Transverse colon (tissue), 4 donors: ENCODE measurements at regions not wholly inside any gene's neighbourhood (a gene's known extent, or its start where the extent isn't known, plus 50 kb on each side); places are given as distances from the start of the nearest gene placed in this dataset.

Experiments
- DNase-seq: peaks from one replicate; pipeline ENCODE4 v3.0.0-alpha.2; 2019
- H3K27ac ChIP-seq, 4 donors: fragments of 200-600 bp; sonication (generic); 2 replicates each; pipeline ENCODE4 v1.5.1; 2016 to 2018; ENCODE audit warnings: inconsistent platforms in 4 of 4
- H3K27me3 ChIP-seq: fragments of 200-600 bp; sonication (generic); 2 replicates; pipeline ENCODE4 v1.5.1; 2017; ENCODE audit warnings: inconsistent platforms
- H3K36me3 ChIP-seq, 4 donors: fragments of 200-600 bp; sonication (generic); 2 replicates each; pipeline ENCODE4 v1.5.1; 2017 to 2019; ENCODE audit warnings: inconsistent platforms in 4 of 4
- H3K4me1 ChIP-seq, 4 donors: fragments of 200-600 bp; sonication (generic); 2 replicates each; pipeline ENCODE4 v1.5.1; 2017 to 2020; ENCODE audit warnings: inconsistent platforms in 4 of 4
- H3K4me3 ChIP-seq, 4 donors: fragments of 200-600 bp; sonication (generic); 1 replicate in 1 of 4; 2 replicates in 3 of 4; pipeline versions ENCODE4 v1.5.1 to v1.6.1; 2017 to 2019; ENCODE audit warnings: inconsistent platforms in 4 of 4
- H3K9me3 ChIP-seq, 2 donors: fragments of 200-600 bp; sonication (generic); 2 replicates each; pipeline ENCODE4 v1.5.1; 2017 to 2019; ENCODE audit warnings: inconsistent platforms in 2 of 2
- EP300 ChIP-seq: sonication (generic); formaldehyde crosslinking; IDR thresholded peaks from one replicate; pipeline ENCODE4 v1.6.1; 2017; ENCODE audit warnings: antibody characterized with exemption, low read depth
- POLR2A ChIP-seq: fragments of 450-650 bp; IDR thresholded peaks from one replicate; pipeline ENCODE4 v1.6.1; 2016; ENCODE audit warnings: antibody characterized with exemption, mild to moderate bottlenecking, moderate library complexity
- POLR2AphosphoS5 ChIP-seq, 3 donors: sonication (generic); formaldehyde crosslinking; IDR thresholded peaks; one replicate each; pipeline ENCODE4 v1.6.1; 2016; ENCODE audit warnings: antibody characterized with exemption in 3 of 3
- WGBS, 2 donors: methylation state at CpG; one replicate each; pipeline ENCODE4 v1.1.5; 2018; ENCODE audit warnings: low coverage in 1 of 2; 5-methylcytosine and 5-hydroxymethylcytosine counted together
- in situ Hi-C, 4 donors: fragments of 200-750 bp; cut with MboI; loops; one replicate each; pipeline versions ENCODE4 v1.15.0 to v1.15.1; 2017; ENCODE audit warnings: low sequenced_read_pairs in 3 of 4, low pct_ligation_motif_present in 1 of 4, low pct_unique_long_range_greater_than_20kb in 1 of 4
- intact Hi-C: fragments of 100-400 bp; cut with DNase I; formaldehyde crosslinking; loops from one replicate; pipeline ENCODE4 v1.15.1; 2023; ENCODE audit warnings: low total_unique reads
- TF ChIP-seq, protein P1 (sequence below), 5 experiments: fragments of 200-600 bp in 3 of 5; fragments of 450-650 bp in 2 of 5; sonication (generic) in 3 of 5; IDR thresholded peaks; 1 replicate in 2 of 5; 2 replicates in 3 of 5; pipeline ENCODE4 v1.5.1; 2016 to 2017; ENCODE audit warnings: antibody characterized with exemption in 5 of 5, inconsistent platforms in 3 of 5, mild to moderate bottlenecking in 2 of 5, moderate library complexity in 1 of 5

DNA sequence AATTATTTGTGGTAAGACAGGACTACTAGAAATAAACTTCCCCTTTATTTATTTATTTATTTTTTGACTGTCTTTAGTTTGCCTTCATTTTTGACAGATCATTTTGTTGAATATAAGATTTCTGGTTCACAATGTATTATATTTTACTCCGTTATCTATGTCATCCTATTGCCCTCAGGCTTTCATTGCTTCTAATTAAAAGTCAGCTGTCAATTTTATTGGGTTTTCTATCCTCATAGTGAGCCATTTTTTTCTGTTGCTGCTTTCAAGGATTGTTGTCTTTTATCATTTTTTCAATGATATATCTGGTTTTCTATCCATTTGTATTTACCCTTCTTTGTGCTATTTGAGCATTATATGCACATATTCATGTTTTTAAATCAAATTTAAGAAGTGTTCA lies 866.2 kb downstream of the LRRIQ3 start:
- Histone ChIP-seq H3K27ac (no peak overlapping the region), H3K4me1 (no peaks in the 10 kb centered on the region), H3K36me3 (no peaks in the 10 kb centered on the region), H3K4me3 (no peak overlapping the region), H3K27me3 (no peaks in the 10 kb centered on the region), H3K9me3 (peaks cover 0 to 18% of the 10 kb centered on the region in 2 donors)
- no peak for DNase-seq
- WGBS, 2 donors: 86 to 91% methylated on average over 1 of the region's 1 CpG
- in situ Hi-C loops: no loop called here
- intact Hi-C loops: no loop called here
- TF ChIP-seq POLR2A: no peak

DNA sequence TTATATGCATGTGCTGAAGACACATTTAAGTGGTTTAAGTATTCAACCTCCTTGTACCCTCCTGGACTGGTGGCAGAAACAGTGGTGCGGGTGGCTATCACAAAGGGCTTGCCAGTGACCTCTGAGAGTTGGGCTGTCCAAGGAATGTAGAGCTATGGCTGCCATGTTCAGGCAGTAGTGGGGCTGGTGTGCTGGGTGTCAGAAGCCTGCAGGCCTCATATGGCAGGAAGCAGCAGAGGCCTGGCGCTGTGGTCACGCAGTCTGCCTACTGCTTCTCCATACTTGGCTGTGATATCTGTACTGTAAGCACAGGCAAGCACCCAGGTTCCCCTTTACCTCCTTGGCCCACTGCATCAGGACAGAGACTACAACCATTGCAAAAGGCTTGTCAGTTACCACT lies 870.0 kb downstream of the LRRIQ3 start:
- Histone ChIP-seq H3K4me3 (no peak overlapping the region), H3K27ac (no peak overlapping the region), H3K9me3 (peaks cover 0 to 14% of the 10 kb centered on the region in 2 donors), H3K27me3 (no peaks in the 10 kb centered on the region), H3K36me3 (no peaks in the 10 kb centered on the region), H3K4me1 (no peaks in the 10 kb centered on the region)
- TF ChIP-seq POLR2A: no peak
- no peak for TF ChIP-seq POLR2AphosphoS5 (IDR thresholded peaks at IDR 0.05)
- TF ChIP-seq, protein P1, sequence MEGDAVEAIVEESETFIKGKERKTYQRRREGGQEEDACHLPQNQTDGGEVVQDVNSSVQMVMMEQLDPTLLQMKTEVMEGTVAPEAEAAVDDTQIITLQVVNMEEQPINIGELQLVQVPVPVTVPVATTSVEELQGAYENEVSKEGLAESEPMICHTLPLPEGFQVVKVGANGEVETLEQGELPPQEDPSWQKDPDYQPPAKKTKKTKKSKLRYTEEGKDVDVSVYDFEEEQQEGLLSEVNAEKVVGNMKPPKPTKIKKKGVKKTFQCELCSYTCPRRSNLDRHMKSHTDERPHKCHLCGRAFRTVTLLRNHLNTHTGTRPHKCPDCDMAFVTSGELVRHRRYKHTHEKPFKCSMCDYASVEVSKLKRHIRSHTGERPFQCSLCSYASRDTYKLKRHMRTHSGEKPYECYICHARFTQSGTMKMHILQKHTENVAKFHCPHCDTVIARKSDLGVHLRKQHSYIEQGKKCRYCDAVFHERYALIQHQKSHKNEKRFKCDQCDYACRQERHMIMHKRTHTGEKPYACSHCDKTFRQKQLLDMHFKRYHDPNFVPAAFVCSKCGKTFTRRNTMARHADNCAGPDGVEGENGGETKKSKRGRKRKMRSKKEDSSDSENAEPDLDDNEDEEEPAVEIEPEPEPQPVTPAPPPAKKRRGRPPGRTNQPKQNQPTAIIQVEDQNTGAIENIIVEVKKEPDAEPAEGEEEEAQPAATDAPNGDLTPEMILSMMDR (IDR thresholded peaks at IDR 0.05): no peak
- no peak for TF ChIP-seq EP300
- DNase-seq: no peak
- intact Hi-C loops: no loop called here
- 96% methylated on average over 3 of the region's 3 CpGs; no CpG with 5 or more reads in 1 of the 2 donors for WGBS, 2 donors
- in situ Hi-C loops: no loop called here

DNA sequence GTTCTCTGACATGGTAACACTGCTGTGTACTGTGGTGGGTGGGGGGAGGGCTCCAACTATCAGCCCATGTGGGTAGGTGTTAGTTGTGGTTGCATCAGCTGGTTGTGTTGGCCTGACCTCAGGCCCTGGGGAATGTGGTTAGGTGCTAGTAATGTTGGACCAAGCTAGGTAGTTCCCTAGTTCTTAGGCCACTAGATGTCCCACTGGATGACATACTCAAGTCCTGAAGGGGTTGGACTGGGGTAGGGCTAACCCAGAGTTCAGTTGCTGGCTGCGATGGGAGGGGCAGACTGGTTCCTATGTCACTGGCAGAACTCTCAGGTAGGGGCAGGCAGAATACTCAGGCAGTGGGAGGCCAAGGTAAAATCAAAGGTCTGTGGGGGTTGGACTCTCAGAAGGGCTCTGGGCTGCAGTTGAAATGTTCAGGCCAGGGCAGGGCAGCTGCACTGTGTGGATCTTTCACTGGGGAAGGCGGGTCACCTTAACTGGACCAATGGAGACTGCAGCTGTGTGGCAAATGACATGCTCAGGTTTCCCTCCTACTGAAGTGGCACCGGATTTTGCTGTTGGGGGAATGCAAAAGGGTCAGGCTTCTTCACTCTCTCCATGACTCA lies 870.7 kb downstream of the LRRIQ3 start:
- Histone ChIP-seq H3K27me3 (no peaks in the 10 kb centered on the region), H3K36me3 (no peaks in the 10 kb centered on the region), H3K9me3 (peaks cover 0 to 11% of the 10 kb centered on the region in 2 donors), H3K4me1 (no peaks in the 10 kb centered on the region), H3K27ac (no peak overlapping the region), H3K4me3 (no peak overlapping the region)
- intact Hi-C loops: no loop called here
- TF ChIP-seq POLR2A (no peak), EP300 (no peak), POLR2AphosphoS5 (IDR thresholded peaks at IDR 0.05) (no peak)
- TF ChIP-seq, protein P1 (IDR thresholded peaks at IDR 0.05): no peak
- in situ Hi-C loops: no loop called here
- no peak for DNase-seq
- WGBS, 2 donors: 87% methylated on average over 3 of the region's 3 CpGs; no CpG with 5 or more reads in 1 of the 2 donors

DNA sequence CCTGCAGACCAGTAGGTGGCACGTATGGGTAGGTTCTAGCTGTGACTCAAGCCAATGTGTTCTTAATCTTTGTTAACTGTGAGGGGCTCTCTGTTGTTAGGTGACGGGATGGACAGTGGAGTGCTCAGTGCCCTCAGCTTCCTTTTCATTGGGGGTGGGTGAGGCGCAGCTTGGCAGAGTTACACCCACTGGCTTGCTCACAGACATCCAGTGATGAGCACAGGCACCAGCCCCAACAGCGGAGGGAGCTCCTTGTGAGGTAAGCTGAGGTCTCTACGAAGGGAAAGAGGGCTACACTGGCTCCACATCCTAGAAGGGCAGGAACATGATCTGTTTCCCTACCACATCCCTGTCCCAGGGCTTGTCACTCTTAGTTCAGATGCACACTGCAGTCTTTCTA lies 871.3 kb downstream of the LRRIQ3 start:
- DNase-seq: no peak
- no peaks in the 10 kb centered on the region for H3K27me3 ChIP-seq
- no peak overlapping the region for H3K4me3 ChIP-seq
- 43 to 80% methylated on average over 1 to 5 of the region's 5 CpGs for WGBS, 2 donors
- no peak overlapping the region for H3K27ac ChIP-seq
- intact Hi-C loops: no loop called here
- H3K36me3 ChIP-seq: no peaks in the 10 kb centered on the region
- no peak for TF ChIP-seq POLR2AphosphoS5 (IDR thresholded peaks at IDR 0.05)
- no peak for TF ChIP-seq EP300
- no peak for TF ChIP-seq POLR2A
- TF ChIP-seq, protein P1 (IDR thresholded peaks at IDR 0.05): no peak
- no peaks in the 10 kb centered on the region for H3K4me1 ChIP-seq
- H3K9me3 ChIP-seq: peaks cover 0 to 8% of the 10 kb centered on the region in 2 donors
- in situ Hi-C loops: no loop called here

DNA sequence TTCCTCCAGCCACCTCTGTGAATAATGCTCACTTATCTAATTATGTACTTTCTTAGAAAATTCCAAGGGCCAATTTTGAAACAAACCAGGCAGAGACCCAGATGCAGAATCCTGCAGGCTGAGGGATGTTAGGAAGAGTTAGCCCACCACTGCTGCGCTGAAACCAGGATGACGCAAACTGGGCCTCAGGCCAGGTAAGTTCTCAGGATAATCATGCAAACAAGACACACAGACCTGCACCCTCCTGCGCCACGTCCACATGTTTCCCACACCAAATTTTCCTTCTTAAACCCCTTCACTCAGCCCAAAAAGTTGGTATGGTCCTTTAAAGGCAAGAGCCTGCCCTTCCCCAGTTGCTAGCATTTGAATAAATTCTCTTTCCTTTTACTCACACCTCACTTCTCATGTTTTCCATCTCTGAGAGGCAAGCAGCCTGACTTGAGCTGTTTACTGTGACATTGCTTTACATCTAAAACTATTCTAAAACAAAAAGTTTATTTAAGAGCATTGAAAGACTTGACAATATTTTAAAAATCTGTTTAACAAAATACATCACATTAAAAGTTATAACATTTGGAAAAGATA lies 887.1 kb downstream of the LRRIQ3 start:
- Histone ChIP-seq H3K4me3 (no peak overlapping the region), H3K36me3 (no peaks in the 10 kb centered on the region), H3K27ac (no peak overlapping the region), H3K4me1 (no peaks in the 10 kb centered on the region), H3K9me3 (no peaks in the 10 kb centered on the region), H3K27me3 (no peaks in the 10 kb centered on the region)
- intact Hi-C loops: no loop called here
- DNase-seq: no peak
- 46 to 73% methylated on average over 3 to 4 of the region's 4 CpGs for WGBS, 2 donors
- TF ChIP-seq POLR2A (no peak), EP300 (no peak), POLR2AphosphoS5 (IDR thresholded peaks at IDR 0.05) (no peak)
- TF ChIP-seq, protein P1 (IDR thresholded peaks at IDR 0.05): no peak
- in situ Hi-C loops: no loop called here
